ENCODE measurements at regions not wholly inside any gene's neighbourhood (a gene's known extent, or its start where the extent isn't known, plus 50 kb on each side); places are given as distances from the start of the nearest gene placed in this dataset.
A peak's percentile ranks its signal among the peaks of the same experiment; 100 is the strongest.
"Not testable (repeated sequence)": the region's sequence is repeated elsewhere in the genome, so short reads cannot be mapped to it uniquely, and the experiment has no call there.

- Mint-ChIP-seq H3K27me3 (peaks cover 59% of the 10 kb centered on the region), H3K4me1 (ENCODE audit: low read depth) (no peaks in the 10 kb centered on the region), H3K9me3 (no peaks in the 10 kb centered on the region), H3K36me3 (ENCODE audit: low read depth) (no peaks in the 10 kb centered on the region), H3K27ac (no peak overlapping the region), H3K4me3 (no peak overlapping the region)
- no peak for DNase-seq
These were observed 99.9 kb upstream of the FAM204A start for GRCh38 chr10:118442032-118442431.

GRCh38 chr10:118439824-118440223, 97.7 kb upstream of the FAM204A start:
- Mint-ChIP-seq H3K4me1 (ENCODE audit: low read depth) (no peaks in the 10 kb centered on the region), H3K9me3 (no peaks in the 10 kb centered on the region), H3K4me3 (no peak overlapping the region), H3K27me3 (peaks cover 58% of the 10 kb centered on the region), H3K36me3 (ENCODE audit: low read depth) (no peaks in the 10 kb centered on the region), H3K27ac (no peak overlapping the region)
- no peak for DNase-seq

GRCh38 chr10:118436742-118437141, 94.6 kb upstream of the FAM204A start:
- no peak for DNase-seq
- Mint-ChIP-seq H3K4me3 (no peak overlapping the region), H3K9me3 (no peaks in the 10 kb centered on the region)

GRCh38 chr10:118430190-118430589, 88.1 kb upstream of the FAM204A start:
- Mint-ChIP-seq H3K4me3 (no peak overlapping the region), H3K27ac (no peak overlapping the region), H3K27me3 (peaks cover 31% of the 10 kb centered on the region), H3K36me3 (ENCODE audit: low read depth) (no peaks in the 10 kb centered on the region), H3K9me3 (peaks cover 3% of the 10 kb centered on the region), H3K4me1 (ENCODE audit: low read depth) (no peaks in the 10 kb centered on the region)
- DNase-seq, result no peak

More at GRCh38 chr10:118436742-118437141, 94.6 kb upstream of the FAM204A start:
- H3K4me1 Mint-ChIP-seq (ENCODE audit: low read depth), result no peaks in the 10 kb centered on the region
- H3K27ac Mint-ChIP-seq, result no peak overlapping the region
- no peaks in the 10 kb centered on the region for H3K36me3 Mint-ChIP-seq (ENCODE audit: low read depth)
- H3K27me3 Mint-ChIP-seq, result peaks cover 49% of the 10 kb centered on the region

GRCh38 chr10:118423800-118424442, 81.8 kb upstream of the FAM204A start:
- Mint-ChIP-seq H3K9me3 (no peaks in the 10 kb centered on the region), H3K36me3 (ENCODE audit: low read depth) (no peaks in the 10 kb centered on the region), H3K27me3 (peaks cover 37% of the 10 kb centered on the region), H3K4me3 (no peak overlapping the region), H3K27ac (no peak overlapping the region), H3K4me1 (ENCODE audit: low read depth) (peaks cover 4% of the 10 kb centered on the region)
- peak; percentile 71 for DNase-seq

- Mint-ChIP-seq H3K27me3 (peaks cover 34% of the 10 kb centered on the region), H3K27ac (no peak overlapping the region), H3K9me3 (no peaks in the 10 kb centered on the region), H3K4me3 (no peak overlapping the region), H3K4me1 (ENCODE audit: low read depth) (peaks cover 4% of the 10 kb centered on the region), H3K36me3 (ENCODE audit: low read depth) (no peaks in the 10 kb centered on the region)
- DNase-seq, result no peak
These were observed 80.1 kb upstream of the FAM204A start for GRCh38 chr10:118422241-118422640.

GRCh38 chr10:118420049-118420448, 77.9 kb upstream of the FAM204A start:
- H3K27me3 Mint-ChIP-seq, result peaks cover 42% of the 10 kb centered on the region
- H3K36me3 Mint-ChIP-seq (ENCODE audit: low read depth); H3K27ac Mint-ChIP-seq; H3K9me3 Mint-ChIP-seq; DNase-seq; H3K4me1 Mint-ChIP-seq (ENCODE audit: low read depth); H3K4me3 Mint-ChIP-seq: not testable (repeated sequence)

GRCh38 chr10:118412932-118413331, 70.8 kb upstream of the FAM204A start:
- H3K9me3 Mint-ChIP-seq, result no peaks in the 10 kb centered on the region
- H3K27me3 Mint-ChIP-seq, result peaks cover 46% of the 10 kb centered on the region
- no peak overlapping the region for H3K27ac Mint-ChIP-seq
- H3K36me3 Mint-ChIP-seq (ENCODE audit: low read depth), result no peaks in the 10 kb centered on the region
- no peaks in the 10 kb centered on the region for H3K4me1 Mint-ChIP-seq (ENCODE audit: low read depth)
- no peak for DNase-seq
- no peak overlapping the region for H3K4me3 Mint-ChIP-seq

GRCh38 chr10:118412132-118412760, 70.1 kb upstream of the FAM204A start:
- Mint-ChIP-seq H3K27me3 (peaks cover 50% of the 10 kb centered on the region), H3K4me1 (ENCODE audit: low read depth) (no peaks in the 10 kb centered on the region), H3K27ac (no peak overlapping the region), H3K36me3 (ENCODE audit: low read depth) (no peaks in the 10 kb centered on the region), H3K4me3 (no peak overlapping the region), H3K9me3 (no peaks in the 10 kb centered on the region)
- no peak for DNase-seq

GRCh38 chr10:118409295-118409694, 67.2 kb upstream of the FAM204A start:
- Mint-ChIP-seq H3K36me3 (ENCODE audit: low read depth) (no peaks in the 10 kb centered on the region), H3K4me1 (ENCODE audit: low read depth) (no peaks in the 10 kb centered on the region), H3K27ac (no peak overlapping the region), H3K9me3 (no peaks in the 10 kb centered on the region), H3K4me3 (no peak overlapping the region), H3K27me3 (peaks cover 39% of the 10 kb centered on the region)
- DNase-seq, result no peak

- no peak for DNase-seq
- no peaks in the 10 kb centered on the region for H3K9me3 Mint-ChIP-seq
- H3K4me3 Mint-ChIP-seq, result no peak overlapping the region
- H3K27ac Mint-ChIP-seq, result no peak overlapping the region
- no peaks in the 10 kb centered on the region for H3K36me3 Mint-ChIP-seq (ENCODE audit: low read depth)
- H3K27me3 Mint-ChIP-seq, result peaks cover 40% of the 10 kb centered on the region
- H3K4me1 Mint-ChIP-seq (ENCODE audit: low read depth), result no peaks in the 10 kb centered on the region
These were observed 66.1 kb upstream of the FAM204A start for GRCh38 chr10:118408181-118408580.

GRCh38 chr10:118407777-118408176, 65.7 kb upstream of the FAM204A start:
- H3K36me3 Mint-ChIP-seq (ENCODE audit: low read depth), result no peaks in the 10 kb centered on the region
- H3K9me3 Mint-ChIP-seq, result no peaks in the 10 kb centered on the region
- peaks cover 36% of the 10 kb centered on the region for H3K27me3 Mint-ChIP-seq
- no peaks in the 10 kb centered on the region for H3K4me1 Mint-ChIP-seq (ENCODE audit: low read depth)
- H3K4me3 Mint-ChIP-seq, result no peak overlapping the region
- DNase-seq, result no peak
- no peak overlapping the region for H3K27ac Mint-ChIP-seq

- no peak overlapping the region for H3K4me3 Mint-ChIP-seq
- DNase-seq, result no peak
- H3K36me3 Mint-ChIP-seq (ENCODE audit: low read depth), result no peaks in the 10 kb centered on the region
- no peaks in the 10 kb centered on the region for H3K9me3 Mint-ChIP-seq
- no peak overlapping the region for H3K27ac Mint-ChIP-seq
- no peaks in the 10 kb centered on the region for H3K4me1 Mint-ChIP-seq (ENCODE audit: low read depth)
- H3K27me3 Mint-ChIP-seq, result peaks cover 33% of the 10 kb centered on the region
These were observed 64.9 kb upstream of the FAM204A start for GRCh38 chr10:118407026-118407425.

GRCh38 chr10:118405928-118406327, 63.8 kb upstream of the FAM204A start:
- Mint-ChIP-seq H3K27me3 (peaks cover 30% of the 10 kb centered on the region), H3K36me3 (ENCODE audit: low read depth) (no peaks in the 10 kb centered on the region), H3K9me3 (no peaks in the 10 kb centered on the region), H3K4me3 (no peak overlapping the region), H3K4me1 (ENCODE audit: low read depth) (no peaks in the 10 kb centered on the region), H3K27ac (no peak overlapping the region)
- no peak for DNase-seq

- no peaks in the 10 kb centered on the region for H3K9me3 Mint-ChIP-seq
- no peaks in the 10 kb centered on the region for H3K36me3 Mint-ChIP-seq (ENCODE audit: low read depth)
- no peak overlapping the region for H3K4me3 Mint-ChIP-seq
- H3K4me1 Mint-ChIP-seq (ENCODE audit: low read depth), result no peaks in the 10 kb centered on the region
- peaks cover 21% of the 10 kb centered on the region for H3K27me3 Mint-ChIP-seq
- no peak overlapping the region for H3K27ac Mint-ChIP-seq
- no peak for DNase-seq
These were observed 61.8 kb upstream of the FAM204A start for GRCh38 chr10:118403967-118404366.

All from activated T-cell treated with anti-CD3 and anti-CD28 coated beads, Interleukin-2, amount 50 U/mL, for 24 hours (primary cell).